ENCODE measurements at regions not wholly inside any gene's neighbourhood (a gene's known extent, or its start where the extent isn't known, plus 50 kb on each side); places are given as distances from the start of the nearest gene placed in this dataset.

DNA sequence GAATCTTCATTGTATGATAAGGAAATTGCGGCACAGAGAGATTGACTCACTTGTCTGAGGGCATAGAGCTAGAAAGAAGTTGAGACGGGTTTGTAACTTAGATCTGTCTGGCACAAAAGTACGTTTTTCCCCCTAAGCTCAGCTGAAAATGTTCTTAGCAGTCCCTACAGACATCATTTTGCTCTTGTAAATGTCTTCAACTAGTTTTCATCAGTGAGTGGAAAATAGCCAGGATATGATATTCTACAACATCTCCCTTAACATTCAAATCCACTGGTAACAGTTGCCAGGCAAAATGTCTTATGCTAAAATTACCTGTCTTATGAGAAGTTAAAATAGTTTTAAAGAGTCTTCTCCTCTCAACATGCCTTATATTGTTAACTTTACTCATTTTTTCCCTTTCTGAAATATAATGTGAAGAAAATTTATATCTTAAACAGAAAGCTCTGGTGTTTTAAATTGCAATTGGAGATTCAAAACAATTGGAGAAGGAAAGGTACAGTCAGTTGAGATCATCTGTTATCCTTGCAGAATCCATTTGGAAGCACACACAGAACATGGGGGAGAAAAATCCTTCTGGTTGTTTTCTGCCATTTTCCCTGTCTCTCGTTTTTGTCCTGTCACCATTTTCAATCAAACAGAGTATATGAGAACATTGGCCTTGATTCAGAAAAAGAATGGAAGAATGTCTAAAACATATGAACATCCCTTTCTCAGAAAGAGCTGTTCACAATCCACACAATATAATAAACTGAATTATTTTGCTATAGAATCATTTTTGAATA is 255.0 kb downstream of the TRIB2 start:
- DNase-seq (ENCODE audit: low read depth): no peak

DNA sequence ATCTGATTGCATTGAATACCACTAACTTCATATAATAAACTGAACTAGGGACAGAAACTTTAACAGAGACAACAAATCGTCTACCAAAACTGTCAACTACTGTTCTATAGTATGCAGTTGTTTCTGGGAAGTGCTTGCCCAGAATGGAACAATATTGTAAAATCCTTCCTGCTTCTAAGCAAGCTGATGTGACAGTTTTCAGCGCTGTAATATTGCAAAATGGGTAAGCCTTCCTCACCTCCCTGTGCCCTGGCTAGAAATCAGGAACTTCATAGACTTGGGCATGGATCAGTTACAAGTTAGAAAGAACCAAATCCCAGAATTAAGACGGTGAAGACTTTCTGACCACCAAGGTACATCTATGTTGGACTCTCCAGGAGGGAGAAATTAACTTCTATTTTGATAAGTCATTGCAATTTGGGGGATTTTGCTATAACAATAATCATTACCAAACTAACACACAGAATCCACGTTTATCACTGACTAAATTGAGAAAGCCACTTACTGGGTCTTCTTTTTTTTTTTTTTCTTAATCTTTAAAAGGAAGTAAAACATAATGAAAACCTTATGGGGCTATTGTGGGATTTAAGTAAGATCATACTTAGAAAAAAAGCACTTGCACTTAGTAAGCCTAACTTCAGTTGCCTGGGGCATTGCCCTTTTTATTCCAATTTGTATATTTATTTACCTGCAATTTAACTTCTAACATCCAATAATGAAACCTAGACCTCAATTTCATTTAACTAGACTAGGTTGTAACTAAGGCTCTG is 261.5 kb downstream of the TRIB2 start:
- DNase-seq (ENCODE audit: low read depth): no peak

GRCh38 chr2:12979066-12979465 is 262.3 kb downstream of the TRIB2 start:
- DNase-seq (ENCODE audit: low read depth): no peak

GRCh38 chr2:12980817-12981216 is 264.1 kb downstream of the TRIB2 start:
- DNase-seq (ENCODE audit: low read depth): no peak

DNA sequence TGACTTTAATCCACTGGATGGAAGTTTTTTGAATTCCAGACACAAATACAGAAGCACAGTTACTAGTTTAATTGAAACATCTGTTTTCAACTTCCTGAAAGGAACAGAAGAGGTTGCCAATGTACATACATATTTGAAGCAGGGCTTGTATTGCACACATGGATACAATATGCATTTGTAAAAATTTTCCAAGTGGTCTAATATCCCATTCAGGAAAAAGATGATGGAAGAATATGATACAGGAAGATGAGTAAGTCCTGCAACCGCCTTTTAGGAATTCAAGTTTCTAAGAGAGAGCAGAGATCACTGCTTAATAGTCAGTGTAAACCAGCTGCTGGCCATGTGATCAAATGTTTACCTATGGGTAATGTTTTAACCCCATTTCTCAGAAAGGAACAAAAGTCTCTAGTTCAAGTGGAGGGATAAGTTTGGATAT is 265.4 kb downstream of the TRIB2 start:
- peak; percentile 41 for DNase-seq (ENCODE audit: low read depth)

DNA sequence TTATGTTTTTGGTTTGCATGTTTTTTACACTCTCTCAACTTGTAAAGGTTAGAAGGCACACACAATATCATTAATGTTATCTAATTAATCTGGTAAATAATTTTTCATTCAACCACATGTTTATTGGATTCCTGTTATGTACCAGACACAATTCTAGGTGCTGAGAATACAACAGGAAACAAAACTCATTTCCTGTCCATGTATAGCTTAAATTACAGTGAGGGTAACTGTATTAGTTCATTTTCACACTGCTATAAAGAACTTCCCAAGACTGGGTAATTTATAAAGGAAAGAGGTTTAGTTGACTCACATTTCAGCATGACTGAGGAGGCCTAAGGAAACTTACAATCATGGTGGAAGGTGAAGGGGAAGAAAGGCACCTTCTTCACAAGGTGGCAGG is 270.5 kb downstream of the TRIB2 start:
- no peak for DNase-seq (ENCODE audit: low read depth)

- no peak for DNase-seq (ENCODE audit: low read depth)
These were observed 271.5 kb downstream of the TRIB2 start for GRCh38 chr2:12988279-12988678.

GRCh38 chr2:12990523-12990922 is 273.8 kb downstream of the TRIB2 start:
- DNase-seq (ENCODE audit: low read depth): no peak

GRCh38 chr2:12998685-12999084 is 281.9 kb downstream of the TRIB2 start:
- no peak for DNase-seq (ENCODE audit: low read depth)

DNA sequence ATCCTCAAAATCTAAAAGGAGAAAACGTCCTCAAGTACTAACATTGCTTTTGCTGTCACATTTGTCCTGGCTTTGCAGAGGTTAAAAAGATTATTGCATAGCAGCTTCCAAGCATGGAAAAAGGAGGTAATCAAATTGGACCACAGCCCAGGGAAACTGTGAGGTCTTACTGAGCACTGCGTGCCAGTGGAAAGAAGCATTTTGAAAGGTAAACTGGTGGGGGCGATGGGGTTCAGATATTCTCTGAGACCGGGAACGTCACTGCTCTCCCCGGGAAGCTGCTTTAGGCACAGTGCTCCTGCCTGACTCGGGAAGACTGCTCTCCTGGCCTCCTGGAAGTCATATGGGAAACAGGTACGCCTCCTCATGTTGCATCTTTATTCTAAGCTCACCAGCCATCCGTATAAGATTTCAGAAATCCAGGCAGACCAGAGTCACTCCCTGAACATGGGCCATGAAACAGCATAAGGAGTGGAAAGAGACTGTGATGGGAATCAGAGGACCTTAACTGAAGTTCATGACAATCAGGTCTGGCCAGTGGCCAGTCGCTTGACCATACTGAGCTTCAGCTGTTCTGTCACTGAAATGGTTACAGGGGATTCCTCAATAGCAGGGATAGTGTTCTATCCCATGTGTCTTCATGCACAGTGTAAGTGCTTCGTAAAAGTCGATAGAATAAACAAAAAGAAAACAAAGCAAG is 284.1 kb downstream of the TRIB2 start:
- DNase-seq (ENCODE audit: low read depth): peak; percentile 26

DNA sequence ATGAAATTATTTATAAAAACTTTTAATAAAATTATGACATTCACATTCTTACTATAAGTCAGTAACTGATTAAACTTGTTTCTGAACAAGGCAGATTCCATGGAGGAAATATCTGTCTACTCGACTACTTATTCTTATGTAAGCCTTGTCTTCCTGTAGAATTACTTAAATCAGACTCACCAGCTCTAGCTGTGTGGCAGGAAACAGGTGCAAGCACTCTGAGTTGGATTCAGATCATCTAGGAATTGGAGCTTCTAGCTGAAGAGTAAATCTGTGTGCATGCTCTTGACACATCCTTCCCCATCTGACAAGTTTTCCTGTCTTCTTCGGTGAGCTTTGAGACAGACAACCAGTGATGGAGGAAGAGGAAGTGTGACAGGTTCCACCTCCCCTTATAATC is 284.7 kb downstream of the TRIB2 start:
- DNase-seq (ENCODE audit: low read depth): no peak

DNA sequence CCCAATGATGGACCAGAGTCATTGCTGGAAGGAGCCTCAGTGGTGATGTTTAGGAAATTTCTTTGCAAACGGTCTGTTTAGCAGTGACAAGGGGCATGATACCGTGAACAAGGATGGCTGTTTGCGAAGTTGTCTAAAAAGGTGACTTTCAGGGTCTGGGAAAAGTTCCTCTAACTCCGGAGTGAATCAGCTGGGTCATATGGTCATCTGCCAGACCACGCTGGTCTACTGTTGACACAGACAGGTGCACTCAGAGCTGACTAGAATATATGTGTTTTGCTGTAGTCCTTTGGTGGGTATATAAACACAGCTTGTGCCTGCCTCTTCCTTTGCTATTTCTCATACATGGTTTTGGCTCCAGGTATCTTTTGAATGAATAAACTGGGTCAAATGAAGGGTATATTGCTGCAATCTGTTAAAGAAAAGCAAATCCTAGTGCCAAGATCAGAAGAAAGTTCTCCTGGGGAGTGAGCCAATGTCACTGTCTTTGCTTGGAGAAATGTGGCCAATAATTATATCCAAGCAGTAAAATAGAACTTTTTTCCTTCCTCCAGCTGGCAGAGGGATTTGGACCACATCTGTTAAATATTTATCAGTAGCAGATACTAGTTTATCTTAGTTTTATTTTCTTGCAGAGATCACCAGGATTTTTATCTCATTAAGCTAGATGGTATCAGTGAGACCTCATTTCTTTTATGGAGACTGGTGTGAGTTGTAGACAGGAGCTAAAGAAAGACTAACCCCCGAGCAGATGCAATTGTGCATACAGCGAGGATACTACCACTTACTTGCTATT is 286.0 kb downstream of the TRIB2 start:
- no peak for DNase-seq (ENCODE audit: low read depth)

GRCh38 chr2:13003500-13003899 is 286.8 kb downstream of the TRIB2 start:
- DNase-seq (ENCODE audit: low read depth): no peak

DNA sequence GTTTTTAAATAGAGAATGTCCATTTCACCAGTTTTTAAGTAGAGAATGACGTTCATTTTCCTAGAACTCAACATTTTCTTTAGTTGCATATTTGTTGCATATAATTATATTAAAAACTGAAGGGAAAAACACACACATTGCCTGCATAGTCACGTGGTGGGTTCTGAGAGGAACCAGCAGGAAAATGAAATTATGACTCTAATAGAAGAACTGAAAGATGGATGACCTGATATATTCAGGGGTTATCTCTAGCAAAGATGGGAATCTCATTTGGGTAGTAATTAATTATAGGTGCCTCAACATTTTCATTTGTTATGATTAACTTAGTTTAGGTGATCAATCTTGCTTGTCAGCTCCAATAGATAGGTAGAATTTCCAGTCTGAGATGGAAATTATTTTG is 288.3 kb downstream of the TRIB2 start:
- no peak for DNase-seq (ENCODE audit: low read depth)

DNA sequence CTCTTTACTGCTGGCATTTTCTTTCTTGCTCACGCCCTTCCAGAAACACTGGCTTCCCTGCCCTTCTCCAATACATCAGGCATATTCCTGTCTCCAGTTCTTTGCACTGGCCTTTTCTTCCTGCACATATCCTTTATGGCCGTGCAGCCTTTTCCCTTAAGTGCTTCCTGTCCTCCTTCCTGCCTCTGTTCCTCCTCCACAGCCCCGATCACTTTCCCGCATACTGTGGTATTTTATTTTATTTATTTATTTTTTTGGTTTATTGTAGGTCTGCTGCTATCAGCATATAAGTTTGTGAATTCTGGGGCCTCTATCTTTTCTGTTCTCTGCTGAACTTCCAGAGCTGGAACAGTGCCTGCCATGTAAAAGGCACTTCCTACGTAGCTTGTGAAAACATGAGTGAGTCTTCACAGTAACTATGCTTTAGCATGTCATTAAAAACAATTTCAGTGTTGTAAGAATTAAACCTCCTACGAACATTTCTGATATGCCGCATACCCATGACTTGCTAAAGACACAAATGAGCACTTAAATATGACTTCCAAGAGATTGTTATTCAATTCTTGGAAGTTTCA is 289.1 kb downstream of the TRIB2 start:
- DNase-seq (ENCODE audit: low read depth): no peak

DNA sequence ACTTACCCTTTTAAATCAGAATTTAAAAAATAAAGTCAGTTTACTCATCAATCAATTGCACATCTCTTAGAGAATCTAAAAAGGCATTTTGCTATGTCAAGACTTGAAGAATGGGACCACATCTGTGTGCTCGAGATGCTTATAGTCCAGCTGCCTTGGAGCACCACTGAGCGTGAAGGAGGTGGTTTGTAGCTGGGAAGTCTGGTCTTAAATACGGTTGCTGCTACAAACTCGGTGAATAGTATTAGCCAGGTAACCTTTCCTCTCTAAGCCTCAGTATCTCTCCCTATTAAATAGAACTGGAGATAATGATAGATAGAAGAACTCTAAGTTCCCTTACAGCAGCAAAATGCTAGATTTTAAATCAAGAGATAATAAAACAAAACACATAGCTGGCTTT is 289.7 kb downstream of the TRIB2 start:
- no peak for DNase-seq (ENCODE audit: low read depth)

GRCh38 chr2:13006829-13007717 is 290.3 kb downstream of the TRIB2 start:
- peak; percentile 53 for DNase-seq (ENCODE audit: low read depth)

DNA sequence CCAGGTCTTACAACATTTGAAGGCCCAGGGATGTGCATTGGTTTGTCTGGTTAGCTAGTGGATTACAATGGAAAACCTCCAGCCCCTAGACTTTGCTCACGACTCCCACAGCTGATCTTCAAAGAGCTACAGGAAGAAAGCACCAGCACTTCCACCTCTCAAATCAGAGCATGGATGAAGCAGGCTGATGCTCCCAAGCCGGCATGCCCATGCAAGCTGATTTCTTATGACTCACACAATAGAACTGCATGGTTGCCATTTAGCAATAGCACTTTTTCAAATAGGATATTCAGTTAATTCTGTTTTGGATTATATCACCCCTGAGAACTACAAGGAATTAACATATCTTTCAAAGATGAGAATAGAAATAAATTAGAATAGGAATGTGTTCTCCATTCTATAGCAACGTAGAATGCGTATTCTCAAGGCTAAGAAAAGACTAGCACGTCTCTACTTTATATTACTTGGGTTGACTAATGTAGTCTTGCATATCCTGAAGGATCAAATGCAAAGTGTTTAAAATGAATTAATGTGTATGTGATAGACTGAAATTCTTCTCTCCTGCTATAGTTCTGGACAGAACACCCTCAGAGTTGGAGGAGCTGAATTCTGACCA is 292.4 kb downstream of the TRIB2 start:
- DNase-seq (ENCODE audit: low read depth): no peak

GRCh38 chr2:13010283-13010682 is 293.5 kb downstream of the TRIB2 start:
- no peak for DNase-seq (ENCODE audit: low read depth)

DNA sequence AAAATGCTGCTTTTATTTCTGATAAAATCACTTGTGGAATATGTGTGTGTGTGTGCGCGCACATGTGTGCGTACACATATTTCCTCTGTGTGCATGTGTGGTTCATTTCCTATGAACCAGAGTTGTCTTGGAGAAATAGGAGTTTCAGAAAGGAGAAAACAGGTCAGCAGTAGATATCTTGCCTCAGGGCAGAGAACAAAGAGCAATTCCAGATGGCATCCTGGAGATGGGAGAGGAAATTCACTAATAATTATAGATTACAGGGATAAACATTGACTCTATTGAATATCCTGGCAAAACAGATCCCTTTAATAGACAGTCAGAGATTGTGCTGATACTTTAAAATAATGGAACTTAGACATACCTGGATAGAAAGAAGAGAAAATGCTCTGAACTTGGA is 298.0 kb downstream of the TRIB2 start:
- no peak for DNase-seq (ENCODE audit: low read depth)
